H9 (cell line): ENCODE measurements at regions not wholly inside any gene's neighbourhood (a gene's known extent, or its start where the extent isn't known, plus 50 kb on each side); places are given as distances from the start of the nearest gene placed in this dataset.

Experiments used
- DNase-seq: peaks from one replicate; pipeline ENCODE4 v3.0.0-alpha.2; 2017
- H2AFZ ChIP-seq: one replicate; pipeline ENCODE4 v1.6.1; 2013; ENCODE audit warnings: mild to moderate bottlenecking, low read length, control low read depth, moderate library complexity
- H2AK5ac ChIP-seq: 2 replicates; pipeline ENCODE4 v1.6.1; 2013; ENCODE audit warnings: low read length, control low read depth, mixed read lengths; ENCODE audit not compliant: insufficient read length
- H2BK120ac ChIP-seq: one replicate; pipeline ENCODE4 v1.6.1; 2013; ENCODE audit warnings: low read depth, mild to moderate bottlenecking, low read length, control low read depth, inconsistent platforms; ENCODE audit not compliant: poor library complexity, severe bottlenecking
- H2BK12ac ChIP-seq: 2 replicates; pipeline ENCODE4 v1.6.1; 2013; ENCODE audit warnings: low read length, control low read depth, mixed read lengths, low read depth; ENCODE audit not compliant: insufficient read length
- H2BK15ac ChIP-seq: 2 replicates; pipeline ENCODE4 v1.6.1; 2013; ENCODE audit warnings: low read depth, low read length, control low read depth
- H2BK20ac ChIP-seq: one replicate; pipeline ENCODE4 v1.6.1; 2013; ENCODE audit warnings: low read depth, mild to moderate bottlenecking, low read length, control low read depth, inconsistent platforms; ENCODE audit not compliant: poor library complexity, severe bottlenecking
- H2BK5ac ChIP-seq: 2 replicates; pipeline ENCODE4 v1.6.1; 2013; ENCODE audit warnings: low read length, control low read depth, mixed read lengths; ENCODE audit not compliant: insufficient read length
- H3K14ac ChIP-seq: 2 replicates; pipeline ENCODE4 v1.6.1; 2013; ENCODE audit warnings: low read length, control low read depth; ENCODE audit not compliant: insufficient read depth
- H3K18ac ChIP-seq: 2 replicates; pipeline ENCODE4 v1.6.1; 2013; ENCODE audit warnings: low read depth, mild to moderate bottlenecking, mixed read lengths, low read length, control low read depth; ENCODE audit not compliant: insufficient read length
- H3K23ac ChIP-seq: 2 replicates; pipeline ENCODE4 v1.6.1; 2013; ENCODE audit warnings: low read length, control low read depth, mixed read lengths, low read depth; ENCODE audit not compliant: insufficient read length
- H3K23me2 ChIP-seq: 2 replicates; pipeline ENCODE4 v1.6.1; 2013; ENCODE audit warnings: low read depth, mild to moderate bottlenecking, mixed read lengths, low read length, control low read depth; ENCODE audit not compliant: insufficient read length, poor library complexity, severe bottlenecking
- H3K27ac ChIP-seq: 2 replicates; pipeline ENCODE4 v1.5.1; 2013; ENCODE audit warnings: low read length, control low read depth, mixed read lengths, low read depth; ENCODE audit not compliant: insufficient read length
- H3K27me3 ChIP-seq: 2 replicates; pipeline ENCODE4 v1.6.1; 2013; ENCODE audit warnings: low read length, control low read depth, inconsistent platforms; ENCODE audit not compliant: insufficient read depth
- H3K4ac ChIP-seq: 2 replicates; pipeline ENCODE4 v1.6.1; 2013; ENCODE audit warnings: low read depth, mild to moderate bottlenecking, control low read depth, inconsistent platforms, low read length, moderate library complexity
- H3K4me1 ChIP-seq: 2 replicates; pipeline ENCODE4 v1.6.1; 2013; ENCODE audit warnings: low read length, control low read depth, inconsistent platforms; ENCODE audit not compliant: insufficient read depth
- H3K4me2 ChIP-seq: 2 replicates; pipeline ENCODE4 v1.6.1; 2013; ENCODE audit warnings: low read length, control low read depth, mixed read lengths; ENCODE audit not compliant: insufficient read length, insufficient read depth
- H3K56ac ChIP-seq: 2 replicates; pipeline ENCODE4 v1.6.1; 2013; ENCODE audit warnings: low read depth, mild to moderate bottlenecking, mixed read lengths, low read length, control low read depth; ENCODE audit not compliant: insufficient read length
- H3K79me1 ChIP-seq: 2 replicates; pipeline ENCODE4 v1.6.1; 2013; ENCODE audit warnings: low read depth, mild to moderate bottlenecking, moderate library complexity, low read length, control low read depth, inconsistent platforms; ENCODE audit not compliant: insufficient read depth, poor library complexity, severe bottlenecking
- H3K79me2 ChIP-seq: 2 replicates; pipeline ENCODE4 v1.6.1; 2013; ENCODE audit warnings: low read length, control low read depth, inconsistent platforms; ENCODE audit not compliant: insufficient read depth
- H3K9ac ChIP-seq: 2 replicates; pipeline ENCODE4 v1.6.1; 2013; ENCODE audit warnings: low read length, control low read depth, mixed read lengths; ENCODE audit not compliant: insufficient read length; ENCODE audit errors: extremely low read depth
- H3K9me3 ChIP-seq: one replicate; pipeline ENCODE4 v1.6.1; 2013; ENCODE audit warnings: low read depth, low read length, inconsistent platforms; ENCODE audit not compliant: control insufficient read depth
- H3T11ph ChIP-seq: one replicate; pipeline ENCODE4 v1.6.1; 2013; ENCODE audit warnings: mild to moderate bottlenecking, low read length, control low read depth, inconsistent platforms
- H4K20me1 ChIP-seq: one replicate; pipeline ENCODE4 v1.6.1; 2013; ENCODE audit not compliant: control insufficient read depth, insufficient read length, insufficient read depth
- H4K5ac ChIP-seq: 2 replicates; pipeline ENCODE4 v1.6.1; 2013; ENCODE audit warnings: low read depth, mild to moderate bottlenecking, mixed read lengths, low read length, control low read depth; ENCODE audit not compliant: insufficient read length
- H4K8ac ChIP-seq: replicated peaks from 2 replicates; pipeline ENCODE4 v1.6.1; 2013; ENCODE audit warnings: low read length, control low read depth, mixed read lengths, low read depth; ENCODE audit not compliant: insufficient read length
- H4K91ac ChIP-seq: 2 replicates; pipeline ENCODE4 v1.6.1; 2013; ENCODE audit warnings: low read depth, mild to moderate bottlenecking, moderate library complexity, mixed read lengths, low read length, control low read depth; ENCODE audit not compliant: insufficient read length
- H3K27ac Mint-ChIP-seq, 3 experiments: 2 replicates in 2 of 3; 3 replicates in 1 of 3; pipeline ENCODE4 v1.8.0; 2020 to 2021; ENCODE audit warnings: mixed read lengths in 3 of 3, mild to moderate bottlenecking in 1 of 3, moderate library complexity in 1 of 3
- H3K27me3 Mint-ChIP-seq: 2 replicates; pipeline ENCODE4 v1.8.0; 2021; ENCODE audit warnings: low read depth, mild to moderate bottlenecking, moderate library complexity, mixed read lengths
- H3K36me3 Mint-ChIP-seq, 3 experiments: 2 replicates in 2 of 3; 3 replicates in 1 of 3; pipeline ENCODE4 v1.8.0; 2020 to 2021; ENCODE audit warnings: low read depth in 3 of 3, mixed read lengths in 3 of 3; ENCODE audit not compliant: insufficient read depth in 1 of 3
- H3K4me1 Mint-ChIP-seq, 2 experiments: 2 replicates each; pipeline ENCODE4 v1.8.0; 2020; ENCODE audit warnings: mixed read lengths in 2 of 2
- H3K4me3 Mint-ChIP-seq, 2 experiments: 2 replicates in 1 of 2; 3 replicates in 1 of 2; pipeline ENCODE4 v1.8.0; 2020 to 2021; ENCODE audit warnings: mild to moderate bottlenecking in 2 of 2, mixed read lengths in 2 of 2, moderate library complexity in 1 of 2
- H3K9me3 Mint-ChIP-seq, 2 experiments: 2 replicates in 1 of 2; 3 replicates in 1 of 2; pipeline ENCODE4 v1.8.0; 2020; ENCODE audit warnings: mild to moderate bottlenecking in 2 of 2, mixed read lengths in 2 of 2, moderate library complexity in 1 of 2
- CTCF ChIP-seq: fragments of 200-600 bp; sonication (generic); conservative IDR thresholded peaks from 3 replicates; pipeline ENCODE4 v1.8.0; 2021; ENCODE audit warnings: antibody characterized with exemption, mild to moderate bottlenecking
- WGBS: extraction: QIAGEN DNeasy Blood & Tissue Kit; methylation state at CpG from one replicate; pipeline ENCODE4 v1.1.7; 2013; ENCODE audit warnings: missing lambda C conversion rate, low lambda C conversion rate, mixed read lengths; ENCODE audit not compliant: insufficient read length; ENCODE audit errors: extremely low coverage; 5-methylcytosine and 5-hydroxymethylcytosine counted together

- Histone ChIP-seq H3K27me3 (no peaks in the 10 kb centered on the region), H3K14ac (no peak overlapping the region), H2BK5ac (no peak overlapping the region), H2BK15ac (no peak overlapping the region), H2BK12ac (no peak overlapping the region), H4K8ac (no peak overlapping the region), H4K91ac (no peak overlapping the region), H3K56ac (no peak overlapping the region), H3K9ac (no peak overlapping the region), H2BK20ac (no peak overlapping the region), H2AFZ (no peak overlapping the region), H3K9me3 (no peaks in the 10 kb centered on the region), H4K20me1 (no peaks in the 10 kb centered on the region), H2AK5ac (no peak overlapping the region), H3K23me2 (no peaks in the 10 kb centered on the region), H3K18ac (no peak overlapping the region), H3K4ac (no peak overlapping the region), H3K79me1 (no peaks in the 10 kb centered on the region), H3T11ph (no peak overlapping the region), H4K5ac (no peak overlapping the region), H2BK120ac (no peak overlapping the region), H3K27ac (no peak overlapping the region), H3K4me2 (no peak overlapping the region), H3K23ac (no peak overlapping the region), H3K4me1 (no peaks in the 10 kb centered on the region), H3K79me2 (no peaks in the 10 kb centered on the region)
- Mint-ChIP-seq H3K27ac (no peak overlapping the region), H3K9me3 (peaks cover 10 to 59% of the 10 kb centered on the region in 2 experiments; a peak in 4 of 5 replicates), H3K27me3 (no peaks in the 10 kb centered on the region), H3K36me3 (peaks cover 0 to 3% (median 2%) of the 10 kb centered on the region in 3 experiments; a peak in 1 of 7 replicates), H3K4me3 (no peak overlapping the region), H3K4me1 (peaks cover 6 to 7% of the 10 kb centered on the region in 2 experiments)
- TF ChIP-seq CTCF, result no peak
- WGBS, result no CpG with 5 or more reads among the region's 2 CpGs
- no peak for DNase-seq
Observed at GRCh38 chrX:121635141-121635540, 587.7 kb downstream of the GLUD2 start.
